Stomach (tissue), 4 donors: ENCODE measurements at regions not wholly inside any gene's neighbourhood (a gene's known extent, or its start where the extent isn't known, plus 50 kb on each side); places are given as distances from the start of the nearest gene placed in this dataset.

Experiments
- POLR2A ChIP-seq, 4 donors: fragments of 450-650 bp; IDR thresholded peaks; one replicate each; pipeline ENCODE4 v1.6.1; 2016; ENCODE audit warnings: antibody characterized with exemption in 4 of 4, control low read depth in 2 of 4, mild to moderate bottlenecking in 1 of 4, moderate library complexity in 1 of 4
- POLR2AphosphoS5 ChIP-seq, 3 donors: sonication (generic); formaldehyde crosslinking; IDR thresholded peaks; one replicate each; pipeline ENCODE4 v1.6.1; 2016; ENCODE audit warnings: antibody characterized with exemption in 3 of 3
- TF ChIP-seq, protein P1 (sequence below), 7 experiments: fragments of 450-650 bp in 4 of 7; fragments of 200-600 bp in 3 of 7; sonication (generic) in 3 of 7; IDR thresholded peaks; one replicate each; pipeline ENCODE4 v1.5.1; 2016 to 2019; ENCODE audit warnings: antibody characterized with exemption in 7 of 7, control low read depth in 2 of 7, mild to moderate bottlenecking in 1 of 7

DNA sequence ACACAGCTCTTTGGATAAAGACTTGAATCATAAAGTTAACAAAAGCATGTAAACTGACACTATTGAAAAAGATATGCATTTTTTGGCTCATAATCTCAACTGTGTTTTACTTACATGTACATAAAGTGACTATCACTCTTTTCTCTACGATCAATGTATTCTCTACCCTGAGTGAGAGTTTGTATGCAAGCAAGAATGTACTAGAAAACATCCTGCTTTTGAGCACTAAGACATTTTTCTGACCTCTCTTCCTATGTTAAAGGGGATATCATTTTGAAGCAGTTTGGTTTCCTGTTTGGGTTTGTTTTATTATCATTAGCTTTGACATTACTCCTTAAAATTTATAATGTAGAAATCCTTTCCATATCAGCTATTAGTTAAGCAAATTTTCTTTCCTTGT, 910.8 kb downstream of the C6orf118 start:
- TF ChIP-seq, protein P1, sequence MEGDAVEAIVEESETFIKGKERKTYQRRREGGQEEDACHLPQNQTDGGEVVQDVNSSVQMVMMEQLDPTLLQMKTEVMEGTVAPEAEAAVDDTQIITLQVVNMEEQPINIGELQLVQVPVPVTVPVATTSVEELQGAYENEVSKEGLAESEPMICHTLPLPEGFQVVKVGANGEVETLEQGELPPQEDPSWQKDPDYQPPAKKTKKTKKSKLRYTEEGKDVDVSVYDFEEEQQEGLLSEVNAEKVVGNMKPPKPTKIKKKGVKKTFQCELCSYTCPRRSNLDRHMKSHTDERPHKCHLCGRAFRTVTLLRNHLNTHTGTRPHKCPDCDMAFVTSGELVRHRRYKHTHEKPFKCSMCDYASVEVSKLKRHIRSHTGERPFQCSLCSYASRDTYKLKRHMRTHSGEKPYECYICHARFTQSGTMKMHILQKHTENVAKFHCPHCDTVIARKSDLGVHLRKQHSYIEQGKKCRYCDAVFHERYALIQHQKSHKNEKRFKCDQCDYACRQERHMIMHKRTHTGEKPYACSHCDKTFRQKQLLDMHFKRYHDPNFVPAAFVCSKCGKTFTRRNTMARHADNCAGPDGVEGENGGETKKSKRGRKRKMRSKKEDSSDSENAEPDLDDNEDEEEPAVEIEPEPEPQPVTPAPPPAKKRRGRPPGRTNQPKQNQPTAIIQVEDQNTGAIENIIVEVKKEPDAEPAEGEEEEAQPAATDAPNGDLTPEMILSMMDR (IDR thresholded peaks at IDR 0.05) = no peak
- TF ChIP-seq POLR2A (IDR thresholded peaks at IDR 0.05) = no peak
- no peak for TF ChIP-seq POLR2AphosphoS5 (IDR thresholded peaks at IDR 0.05)
